ENCODE measurements at regions not wholly inside any gene's neighbourhood (a gene's known extent, or its start where the extent isn't known, plus 50 kb on each side); places are given as distances from the start of the nearest gene placed in this dataset.

DNA sequence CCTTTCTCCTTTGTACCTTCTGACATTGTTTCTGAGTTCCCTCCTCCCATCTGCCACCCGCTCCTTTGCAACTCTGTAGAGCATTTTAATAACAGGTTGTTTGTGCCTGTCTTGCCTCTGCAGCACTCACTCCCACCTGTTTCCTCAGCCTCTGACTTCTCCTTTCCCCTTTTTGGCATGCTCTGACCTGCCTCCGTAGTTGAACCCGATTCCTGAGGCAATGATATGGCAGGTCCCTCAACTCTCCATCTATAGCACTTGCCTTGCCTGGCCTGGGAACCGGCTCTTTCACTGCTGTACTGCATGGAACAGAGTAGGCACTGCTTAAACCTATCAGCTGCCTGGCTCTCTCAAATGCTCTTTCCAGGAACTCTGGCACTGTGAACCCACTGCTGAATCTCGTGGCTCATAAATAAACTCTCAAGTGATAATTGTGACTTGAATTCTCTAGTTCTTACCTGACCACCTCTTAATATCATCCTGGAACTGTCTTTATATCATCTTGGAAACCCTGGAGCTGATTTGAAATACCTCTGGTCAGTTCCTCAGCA is 50.3 kb downstream of the UTRN start:
- no peak for DNase-seq (ENCODE audit: low read depth)

DNA sequence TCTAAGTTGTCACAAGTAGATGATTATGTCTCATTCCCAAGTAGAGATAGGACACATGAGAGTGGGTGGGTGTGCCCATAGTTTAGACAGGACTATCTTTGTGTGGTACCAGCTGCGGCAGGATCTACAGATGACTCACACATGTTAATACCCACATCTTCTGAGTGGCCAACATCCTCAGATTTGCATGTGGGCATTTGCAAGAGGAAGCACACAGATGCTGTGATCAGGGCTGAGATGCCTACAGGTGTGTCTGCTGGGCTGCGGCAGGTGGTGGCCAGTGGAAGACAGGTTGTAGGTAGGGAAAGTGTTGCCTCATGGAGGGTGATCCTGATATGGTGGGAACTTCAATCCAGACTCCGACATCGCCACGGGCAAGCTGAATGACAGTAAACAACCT is 50.8 kb downstream of the UTRN start:
- DNase-seq (ENCODE audit: low read depth) = no peak

DNA sequence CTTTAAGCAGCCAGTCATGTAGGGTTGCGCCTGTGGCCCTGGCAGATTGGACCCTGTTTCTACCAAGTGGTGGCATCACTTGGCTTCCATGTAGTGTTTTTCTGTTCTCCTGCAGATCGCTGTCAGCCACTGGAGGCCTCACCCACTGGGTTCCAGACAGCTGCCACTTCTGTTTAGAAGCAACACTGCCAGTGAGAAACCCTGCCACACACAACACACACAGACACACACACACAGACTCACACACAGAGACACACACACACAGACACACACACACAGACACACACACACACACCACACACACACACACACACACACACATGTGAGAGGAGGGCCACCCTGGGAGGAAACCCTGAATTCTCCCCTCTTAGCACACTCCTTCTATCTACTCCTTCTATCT is 51.8 kb downstream of the UTRN start:
- no peak for DNase-seq (ENCODE audit: low read depth)

DNA sequence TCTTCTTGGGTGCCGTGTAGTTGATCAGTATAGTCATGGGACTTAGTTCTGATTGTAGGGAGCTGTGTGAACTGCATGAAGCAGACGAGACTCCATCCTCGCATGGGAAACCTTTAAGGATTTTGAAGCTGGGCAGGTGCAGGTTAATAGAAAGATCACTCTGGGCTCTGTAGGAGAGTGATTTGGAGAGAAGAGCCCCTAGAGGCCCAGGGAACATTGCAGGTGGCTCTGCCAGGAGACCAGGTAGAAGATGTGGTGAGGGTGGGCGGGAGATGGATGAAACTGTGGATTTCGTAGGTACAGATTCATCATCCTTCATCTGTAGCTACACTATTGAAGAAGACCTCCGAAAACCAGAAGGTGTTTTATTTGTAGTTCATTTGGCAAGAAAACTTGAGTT is 53.3 kb downstream of the UTRN start:
- DNase-seq (ENCODE audit: low read depth) = no peak

GRCh38 chr6:144338951-144339700 is 54.0 kb downstream of the UTRN start:
- DNase-seq (ENCODE audit: low read depth) = no peak

DNA sequence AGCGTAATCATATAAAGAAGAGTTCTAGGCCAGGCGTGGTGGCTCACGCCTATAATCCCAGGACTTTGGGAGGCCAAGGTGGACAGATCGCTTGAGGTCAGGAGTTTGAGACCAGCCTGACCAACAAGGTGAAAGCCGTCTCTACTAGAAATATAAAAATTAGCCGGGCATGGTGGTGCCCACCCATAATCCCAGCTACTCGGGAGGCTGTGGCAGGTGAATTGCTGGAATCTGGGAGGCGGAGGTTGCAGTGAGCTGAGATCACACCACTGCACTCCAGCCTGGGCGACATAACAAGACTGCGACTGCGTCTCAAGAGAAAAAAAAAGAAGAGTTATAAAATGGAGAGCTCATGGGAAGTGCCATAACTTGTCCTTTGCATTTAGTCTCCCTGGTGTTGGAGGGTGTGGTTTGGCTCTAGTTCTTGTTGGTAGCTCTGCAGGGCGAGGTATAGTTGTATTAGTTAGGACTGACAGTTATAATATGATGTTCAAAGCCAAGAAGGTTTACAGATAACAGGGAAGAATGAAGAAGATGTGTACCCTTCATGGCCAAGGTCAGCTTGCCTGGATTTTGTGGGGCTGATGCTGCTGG is 54.8 kb downstream of the UTRN start:
- no peak for DNase-seq (ENCODE audit: low read depth)

DNA sequence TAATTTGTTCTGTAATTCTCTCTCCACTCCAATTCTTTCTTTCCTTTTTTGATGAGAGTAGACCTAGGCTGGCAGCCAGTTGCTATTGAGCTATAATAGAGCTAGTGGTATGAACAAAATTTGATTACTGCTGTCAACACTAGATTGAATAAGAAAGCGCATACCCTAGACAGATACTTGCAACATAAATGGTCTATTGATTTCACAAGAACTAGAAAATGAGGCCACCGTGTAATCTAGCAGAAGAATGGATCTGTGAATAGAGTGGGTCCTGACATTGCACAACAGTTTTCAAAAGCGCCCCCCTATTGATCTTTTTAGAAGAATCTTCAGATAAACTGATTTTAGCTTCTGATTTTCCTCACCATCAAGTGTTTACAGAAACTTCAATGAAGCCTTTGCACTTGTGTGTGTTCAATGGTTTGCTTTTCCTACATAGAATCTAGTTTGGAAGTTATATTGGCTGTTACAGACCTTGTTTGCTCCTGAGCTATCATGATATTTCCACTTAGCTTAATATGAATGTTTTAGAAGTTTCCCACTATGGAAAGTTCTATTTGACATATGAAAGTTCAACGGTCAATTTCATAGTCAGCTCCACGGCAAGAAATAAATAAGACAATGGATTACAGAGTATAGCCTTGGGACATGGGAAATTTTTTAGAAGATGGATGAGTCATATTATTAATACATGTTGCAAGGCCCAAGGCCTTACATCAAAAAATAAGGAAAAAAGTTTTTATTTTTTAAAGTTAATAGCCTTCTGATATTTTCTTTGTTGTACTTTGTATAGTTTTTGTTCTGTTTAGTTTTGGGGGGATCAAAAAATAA is 55.6 kb downstream of the UTRN start:
- DNase-seq (ENCODE audit: low read depth) = no peak

- no peak for DNase-seq (ENCODE audit: low read depth)
Measured at GRCh38 chr6:144341831-144342527, 56.8 kb downstream of the UTRN start.

GRCh38 chr6:144343701-144344428 is 58.7 kb downstream of the UTRN start:
- DNase-seq (ENCODE audit: low read depth) = no peak

- no peak for DNase-seq (ENCODE audit: low read depth)
Measured at GRCh38 chr6:144344646-144345045, 59.5 kb downstream of the UTRN start.

GRCh38 chr6:144345451-144345850 is 60.3 kb downstream of the UTRN start:
- DNase-seq (ENCODE audit: low read depth) = no peak

- no peak for DNase-seq (ENCODE audit: low read depth)
Measured at GRCh38 chr6:144346719-144347447, 61.7 kb downstream of the UTRN start.

DNA sequence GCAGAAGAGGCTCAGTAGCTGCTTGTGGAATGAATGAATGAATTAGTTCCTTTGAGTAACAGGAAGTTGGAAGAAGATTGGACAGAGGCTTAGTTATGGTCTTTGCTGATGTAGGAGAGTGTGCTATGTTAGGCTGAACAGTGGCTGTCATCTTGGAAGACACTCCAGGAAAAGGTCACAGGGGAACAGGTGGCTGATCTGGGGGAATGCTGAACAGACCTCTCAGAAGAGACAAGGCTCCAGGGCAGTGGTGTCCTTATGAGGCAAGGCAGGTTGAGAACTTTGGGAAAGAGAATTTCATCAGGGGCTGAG is 62.3 kb downstream of the UTRN start:
- no peak for DNase-seq (ENCODE audit: low read depth)

- no peak for DNase-seq (ENCODE audit: low read depth)
Measured at GRCh38 chr6:144347933-144348332, 62.8 kb downstream of the UTRN start.

DNA sequence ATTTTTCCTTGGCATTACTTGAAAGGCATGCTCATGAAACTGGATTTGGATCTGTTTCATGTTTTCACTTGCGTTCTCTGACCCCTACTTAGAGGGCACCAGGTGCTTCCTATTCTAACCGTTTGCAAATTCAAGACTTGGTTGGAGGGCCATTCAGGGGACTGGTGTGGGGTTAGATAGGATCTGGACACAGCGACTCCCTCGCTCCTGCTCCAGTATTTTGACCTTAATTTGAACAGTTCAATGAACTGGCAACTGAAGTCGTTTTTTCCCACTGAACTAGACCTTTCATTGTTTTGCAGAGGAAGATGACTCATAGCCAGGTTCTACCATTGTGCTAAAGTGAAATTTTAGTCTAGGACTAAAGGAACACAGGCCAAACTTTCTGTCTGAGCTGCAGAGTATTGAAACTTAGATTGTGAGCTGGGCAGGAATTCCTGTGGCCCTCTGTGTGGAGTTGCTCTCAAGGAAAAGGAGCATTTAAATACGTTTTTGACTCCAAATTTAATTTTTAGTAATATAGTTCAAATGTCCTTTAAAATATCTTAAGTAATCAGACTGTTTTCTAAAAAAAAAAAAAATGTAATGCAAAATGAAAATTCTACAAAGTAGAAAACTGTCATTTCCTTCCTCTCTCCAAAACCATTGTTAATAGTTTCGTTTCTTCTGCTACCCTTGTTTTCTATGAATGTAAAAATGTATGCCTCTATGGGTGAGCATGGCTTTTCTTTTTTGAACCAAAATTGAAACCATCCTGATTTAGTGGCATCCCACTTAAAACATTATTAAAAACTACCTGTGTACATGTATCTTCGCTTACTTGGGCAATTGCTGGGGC is 64.8 kb downstream of the UTRN start:
- DNase-seq (ENCODE audit: low read depth) = peak; percentile 87

DNA sequence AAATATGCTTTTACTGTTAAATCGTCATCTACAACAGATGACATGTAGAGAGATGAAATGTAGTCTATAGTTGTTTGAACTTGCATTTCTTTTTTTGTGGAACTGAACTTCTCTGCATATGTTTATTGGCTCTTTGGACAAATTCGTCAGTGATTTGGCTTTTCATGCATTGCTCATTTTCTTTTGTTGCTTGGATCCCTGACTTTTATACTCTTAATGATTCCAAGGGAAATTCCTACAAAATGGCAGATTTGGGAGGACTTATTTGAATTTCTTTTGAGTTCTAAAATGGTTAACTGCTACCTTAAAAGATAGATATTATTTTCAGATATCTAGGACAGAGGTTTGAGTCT is 65.4 kb downstream of the UTRN start:
- no peak for DNase-seq (ENCODE audit: low read depth)

- no peak for DNase-seq (ENCODE audit: low read depth)
Measured at GRCh38 chr6:144351379-144352127, 66.4 kb downstream of the UTRN start.

- no peak for DNase-seq (ENCODE audit: low read depth)
Measured at GRCh38 chr6:144352331-144352730, 67.2 kb downstream of the UTRN start.

GRCh38 chr6:144353871-144354314 is 68.8 kb downstream of the UTRN start:
- no peak for DNase-seq (ENCODE audit: low read depth)
